DND-41 (cell line): ENCODE measurements at regions not wholly inside any gene's neighbourhood (a gene's known extent, or its start where the extent isn't known, plus 50 kb on each side); places are given as distances from the start of the nearest gene placed in this dataset.

Experiments used
- ATAC-seq: fragments of 200-7000 bp; cut with Tn5 transposase; 3 replicates; pipeline ENCODE4 v1.9.1; 2021; ENCODE audit warnings: low read depth; ENCODE audit not compliant: insufficient read depth
- DNase-seq: peaks from one replicate; pipeline ENCODE4 v3.0.0-alpha.2; 2020
- H2AFZ ChIP-seq: 2 replicates; pipeline ENCODE4 v1.6.0; 2012; ENCODE audit warnings: low read depth, low read length
- H3K27ac ChIP-seq: 2 replicates; pipeline ENCODE4 v1.5.1; 2012; ENCODE audit warnings: low read length, inconsistent platforms
- H3K27me3 ChIP-seq: fragments of 200-600 bp; sonication (generic); 2 replicates; pipeline ENCODE4 v1.6.0; 2012; ENCODE audit warnings: low read length, mild to moderate bottlenecking, inconsistent platforms; ENCODE audit not compliant: insufficient read depth, poor library complexity
- H3K36me3 ChIP-seq: 2 replicates; pipeline ENCODE4 v1.5.1; 2012; ENCODE audit warnings: low read length, inconsistent platforms; ENCODE audit not compliant: insufficient read depth
- H3K4me1 ChIP-seq: 2 replicates; pipeline ENCODE4 v1.5.1; 2012; ENCODE audit warnings: mild to moderate bottlenecking, low read length; ENCODE audit not compliant: insufficient read depth
- H3K4me2 ChIP-seq: 2 replicates; pipeline ENCODE4 v1.6.0; 2012; ENCODE audit warnings: mild to moderate bottlenecking, moderate library complexity, low read length, inconsistent platforms; ENCODE audit not compliant: insufficient read depth
- H3K4me3 ChIP-seq, 2 experiments: fragments of 200-600 bp in 1 of 2; shearing (Covaris generic) in 1 of 2; 2 replicates each; pipeline ENCODE4 v1.5.1; 2012 to 2016; ENCODE audit warnings: inconsistent platforms in 2 of 2, low read length in 2 of 2, mild to moderate bottlenecking in 2 of 2, low read depth in 1 of 2, moderate library complexity in 1 of 2
- H3K79me2 ChIP-seq: 2 replicates; pipeline ENCODE4 v1.6.0; 2012; ENCODE audit warnings: low read length, inconsistent platforms; ENCODE audit not compliant: insufficient read depth
- H3K9ac ChIP-seq: 2 replicates; pipeline ENCODE4 v1.6.0; 2012; ENCODE audit warnings: low read depth, mild to moderate bottlenecking, inconsistent platforms, low read length, moderate library complexity
- H3K9me3 ChIP-seq: 2 replicates; pipeline ENCODE4 v1.5.1; 2012; ENCODE audit warnings: low read length, moderate library complexity, mild to moderate bottlenecking, inconsistent platforms; ENCODE audit not compliant: insufficient read depth, severe bottlenecking
- H4K20me1 ChIP-seq: 2 replicates; pipeline ENCODE4 v1.6.0; 2012; ENCODE audit warnings: low read length; ENCODE audit not compliant: insufficient read depth
- CTCF ChIP-seq: IDR thresholded peaks from 2 replicates; pipeline ENCODE4 v1.5.1; 2012; ENCODE audit warnings: borderline replicate concordance, low read length, moderate library complexity, mild to moderate bottlenecking; ENCODE audit not compliant: poor library complexity, severe bottlenecking; ENCODE audit errors: extremely low read depth
- EZH2 ChIP-seq: IDR thresholded peaks from 3 replicates; pipeline ENCODE4 v1.6.1; 2012; ENCODE audit warnings: borderline replicate concordance, low read depth, mild to moderate bottlenecking, moderate library complexity, low read length, inconsistent platforms; ENCODE audit not compliant: severe bottlenecking

GRCh38 chr10:59078978-59079377 lies 97.5 kb upstream of the PHYHIPL start:
- H3K27me3 ChIP-seq = no peaks in the 10 kb centered on the region
- H4K20me1 ChIP-seq = no peaks in the 10 kb centered on the region
- H3K9ac ChIP-seq = no peak overlapping the region
- H3K4me2 ChIP-seq = no peak overlapping the region
- no peak overlapping the region for H2AFZ ChIP-seq
- H3K36me3 ChIP-seq = no peaks in the 10 kb centered on the region
- H3K4me1 ChIP-seq = no peaks in the 10 kb centered on the region
- H3K4me3 ChIP-seq = no peak overlapping the region
- no peaks in the 10 kb centered on the region for H3K79me2 ChIP-seq
- no peak for TF ChIP-seq EZH2
- TF ChIP-seq CTCF = no peak
- no peak overlapping the region for H3K27ac ChIP-seq
- H3K9me3 ChIP-seq = no peaks in the 10 kb centered on the region
- ATAC-seq (no peak), DNase-seq (no peak)

GRCh38 chr10:59079386-59080226 lies 96.8 kb upstream of the PHYHIPL start:
- H2AFZ ChIP-seq = no peak overlapping the region
- no peaks in the 10 kb centered on the region for H3K27me3 ChIP-seq
- TF ChIP-seq CTCF (no peak), EZH2 (no peak)
- DNase-seq (no peak), ATAC-seq (no peak)
- H3K27ac ChIP-seq = no peak overlapping the region
- H3K4me2 ChIP-seq = no peak overlapping the region
- H3K9ac ChIP-seq = no peak overlapping the region
- no peaks in the 10 kb centered on the region for H3K4me1 ChIP-seq
- H3K36me3 ChIP-seq = no peaks in the 10 kb centered on the region
- no peaks in the 10 kb centered on the region for H3K9me3 ChIP-seq
- H3K79me2 ChIP-seq = no peaks in the 10 kb centered on the region
- no peak overlapping the region for H3K4me3 ChIP-seq
- no peaks in the 10 kb centered on the region for H4K20me1 ChIP-seq

- Histone ChIP-seq H3K9me3 (no peaks in the 10 kb centered on the region), H2AFZ (no peak overlapping the region), H3K4me1 (no peaks in the 10 kb centered on the region), H3K27me3 (no peaks in the 10 kb centered on the region), H3K9ac (no peak overlapping the region), H3K79me2 (no peaks in the 10 kb centered on the region), H3K27ac (no peak overlapping the region), H3K4me2 (no peak overlapping the region), H3K36me3 (no peaks in the 10 kb centered on the region), H4K20me1 (no peaks in the 10 kb centered on the region), H3K4me3 (no peak overlapping the region)
- TF ChIP-seq CTCF = no peak
- no peak for TF ChIP-seq EZH2
- DNase-seq = no peak
- ATAC-seq = no peak
Measured at GRCh38 chr10:59082249-59082648, 94.2 kb upstream of the PHYHIPL start.
